SK-N-SH treated with all-trans-retinoic acid at 6 μM for 48 hours (cell line): ENCODE measurements at regions not wholly inside any gene's neighbourhood (a gene's known extent, or its start where the extent isn't known, plus 50 kb on each side); places are given as distances from the start of the nearest gene placed in this dataset.
"Not testable (repeated sequence)": the region's sequence is repeated elsewhere in the genome, so short reads cannot be mapped to it uniquely, and the experiment has no call there.

ENCODE experiments used
- ATAC-seq: fragments of 200-7000 bp; cut with Tn5 transposase; 3 replicates; pipeline ENCODE4 v1.9.1; 2020; ENCODE audit warnings: mild to moderate bottlenecking, moderate library complexity
- ARNTL ChIP-seq: fragments of 450-650 bp; formaldehyde crosslinking; IDR thresholded peaks from 2 replicates; pipeline ENCODE4 v1.5.0; 2020; ENCODE audit warnings: low read depth, mild to moderate bottlenecking, moderate library complexity, borderline replicate concordance
- BACH2 ChIP-seq: fragments of 250-450 bp; sonication (Bioruptor Pico); IDR thresholded peaks from 2 replicates; pipeline ENCODE4 v1.9.0; 2021; ENCODE audit warnings: mild to moderate bottlenecking, borderline replicate concordance
- CREB5 ChIP-seq: fragments of 250-450 bp; sonication (Bioruptor Pico); IDR thresholded peaks from 2 replicates; pipeline ENCODE4 v1.5.1; 2020; ENCODE audit warnings: low read depth, mild to moderate bottlenecking, moderate library complexity
- ESRRG ChIP-seq: fragments of 250-450 bp; sonication (Bioruptor Pico); IDR thresholded peaks from 2 replicates; pipeline ENCODE4 v1.6.1; 2021; ENCODE audit warnings: mild to moderate bottlenecking
- GLIS3 ChIP-seq: fragments of 250-450 bp; sonication (Bioruptor Pico); IDR thresholded peaks from 2 replicates; pipeline ENCODE4 v1.5.0; 2020; ENCODE audit warnings: mild to moderate bottlenecking, moderate library complexity
- POU6F1 ChIP-seq: fragments of 250-450 bp; sonication (Bioruptor Pico); IDR thresholded peaks from 2 replicates; pipeline ENCODE4 v1.8.0; 2021; ENCODE audit warnings: low read depth, mild to moderate bottlenecking, moderate library complexity, borderline replicate concordance
- RARB ChIP-seq: fragments of 250-450 bp; sonication (Bioruptor Pico); IDR thresholded peaks from 2 replicates; pipeline ENCODE4 v1.8.0; 2021; ENCODE audit warnings: mild to moderate bottlenecking, moderate library complexity
- TCF4 ChIP-seq: fragments of 250-450 bp; sonication (Bioruptor Pico); IDR thresholded peaks from 2 replicates; pipeline ENCODE4 v1.8.0; 2021; ENCODE audit warnings: mild to moderate bottlenecking, moderate library complexity, borderline replicate concordance
- TOX ChIP-seq: fragments of 250-450 bp; sonication (Bioruptor Pico); IDR thresholded peaks from 2 replicates; pipeline ENCODE4 v1.8.0; 2021; ENCODE audit warnings: mild to moderate bottlenecking, moderate library complexity, borderline replicate concordance
- TSHZ2 ChIP-seq: fragments of 250-450 bp; sonication (Bioruptor Pico); IDR thresholded peaks from 2 replicates; pipeline ENCODE4 v1.5.0; 2020; ENCODE audit warnings: mild to moderate bottlenecking, moderate library complexity
- ZC3H10 ChIP-seq: fragments of 250-450 bp; sonication (Bioruptor Pico); IDR thresholded peaks from 2 replicates; pipeline ENCODE4 v1.5.1; 2021; ENCODE audit warnings: mild to moderate bottlenecking, moderate library complexity
- ZFP3 ChIP-seq: fragments of 250-450 bp; sonication (Bioruptor Pico); IDR thresholded peaks from 2 replicates; pipeline ENCODE4 v1.5.0; 2020; ENCODE audit warnings: mild to moderate bottlenecking, moderate library complexity
- ZFP30 ChIP-seq: fragments of 450-650 bp; formaldehyde crosslinking; IDR thresholded peaks from 2 replicates; pipeline ENCODE4 v1.5.0; 2022; ENCODE audit warnings: mild to moderate bottlenecking, moderate library complexity
- ZNF565 ChIP-seq: fragments of 450-650 bp; formaldehyde crosslinking; conservative IDR thresholded peaks from 2 replicates; pipeline ENCODE4 v1.5.0; 2020; ENCODE audit warnings: low read depth, mild to moderate bottlenecking, moderate library complexity
- ZNF70 ChIP-seq: fragments of 450-650 bp; formaldehyde crosslinking; IDR thresholded peaks from 2 replicates; pipeline ENCODE4 v1.5.0; 2020; ENCODE audit warnings: mild to moderate bottlenecking, moderate library complexity
- ZNF8 ChIP-seq: fragments of 450-650 bp; formaldehyde crosslinking; IDR thresholded peaks from 2 replicates; pipeline ENCODE4 v1.5.0; 2020; ENCODE audit warnings: mild to moderate bottlenecking, moderate library complexity
- TF ChIP-seq, protein P1 (sequence below): fragments of 250-450 bp; sonication (Bioruptor Pico); IDR thresholded peaks from 2 replicates; pipeline ENCODE4 v1.5.1; 2021; ENCODE audit warnings: mild to moderate bottlenecking, moderate library complexity

DNA sequence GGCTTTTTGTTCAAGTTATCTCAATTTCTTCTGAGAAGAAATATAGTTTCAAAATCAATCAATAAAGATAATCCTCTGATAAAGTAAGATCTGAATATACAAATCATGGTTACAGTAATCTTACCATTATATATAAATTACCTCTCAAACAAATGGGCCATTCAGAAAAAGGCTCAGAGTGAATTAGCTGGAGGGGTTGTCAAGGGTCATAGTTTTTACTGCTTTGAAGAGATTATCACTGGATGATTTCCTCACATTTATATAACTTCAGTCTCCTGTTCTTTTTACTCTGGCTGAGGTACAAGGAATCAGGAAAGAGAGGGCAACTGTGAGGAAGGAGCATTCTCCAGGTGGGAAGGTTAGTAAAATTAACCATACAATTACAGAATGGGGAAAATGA is 148.6 kb upstream of the ELL2 start:
- no peak for TF ChIP-seq ESRRG (CRISPR knock-in tag)
- no peak for TF ChIP-seq ZC3H10 (CRISPR knock-in tag)
- no peak for TF ChIP-seq TOX
- TF ChIP-seq BACH2 (CRISPR knock-in tag) = no peak
- no peak for TF ChIP-seq TSHZ2 (CRISPR knock-in tag)
- no peak for TF ChIP-seq TCF4 (CRISPR knock-in tag)
- TF ChIP-seq ZFP3 (CRISPR knock-in tag) = no peak
- TF ChIP-seq ARNTL = no peak
- TF ChIP-seq ZNF8 (CRISPR knock-in tag) = no peak
- TF ChIP-seq ZNF70 (CRISPR knock-in tag) = no peak
- TF ChIP-seq POU6F1 (CRISPR knock-in tag) = no peak
- no peak for TF ChIP-seq GLIS3 (CRISPR knock-in tag)
- TF ChIP-seq ZNF565 (CRISPR knock-in tag) = no peak
- ATAC-seq = no peak

DNA sequence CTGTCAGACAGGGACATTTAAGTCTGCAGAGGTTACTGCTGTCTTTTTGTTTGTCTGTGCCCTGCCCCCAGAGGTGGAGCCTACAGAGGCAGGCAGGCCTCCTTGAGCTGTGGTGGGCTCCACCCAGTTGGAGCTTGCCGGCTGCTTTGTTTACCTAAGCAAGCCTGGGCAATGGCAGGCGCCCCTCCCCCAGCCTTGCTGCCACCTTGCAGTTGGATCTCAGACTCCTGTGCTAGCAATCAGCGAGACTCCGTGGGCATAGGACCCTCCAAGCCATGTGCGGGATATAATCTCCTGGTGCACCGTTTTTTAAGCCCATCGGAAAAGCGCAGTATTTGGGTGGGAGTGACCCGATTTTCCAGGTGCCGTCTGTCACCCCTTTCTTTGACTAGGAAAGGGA is 147.0 kb upstream of the ELL2 start:
- not testable (repeated sequence) for ATAC-seq

DNA sequence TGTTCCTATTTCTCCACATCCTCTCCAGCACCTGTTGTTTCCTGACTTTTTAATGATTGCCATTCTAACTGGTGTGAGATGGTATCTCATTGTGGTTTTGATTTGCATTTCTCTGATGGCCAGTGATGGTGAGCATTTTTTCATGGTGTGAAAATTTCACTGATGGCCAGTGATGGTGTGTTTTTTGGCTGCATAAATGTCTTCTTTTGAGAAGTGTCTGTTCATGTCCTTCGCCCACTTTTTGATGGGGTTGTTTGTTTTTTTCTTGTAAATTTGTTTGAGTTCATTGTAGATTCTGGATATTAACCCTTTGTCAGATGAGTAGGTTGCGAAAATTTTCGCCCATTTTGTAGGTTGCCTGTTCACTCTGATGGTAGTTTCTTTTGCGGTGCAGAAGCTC is 142.2 kb upstream of the ELL2 start:
- not testable (repeated sequence) for ATAC-seq

GRCh38 chr5:96101358-96102089 is 139.9 kb upstream of the ELL2 start:
- TF ChIP-seq POU6F1 (CRISPR knock-in tag) = no peak
- TF ChIP-seq CREB5 = no peak
- no peak for TF ChIP-seq ARNTL
- no peak for TF ChIP-seq TCF4 (CRISPR knock-in tag)
- no peak for TF ChIP-seq RARB
- no peak for TF ChIP-seq ZFP30 (CRISPR knock-in tag)
- TF ChIP-seq, protein P1, sequence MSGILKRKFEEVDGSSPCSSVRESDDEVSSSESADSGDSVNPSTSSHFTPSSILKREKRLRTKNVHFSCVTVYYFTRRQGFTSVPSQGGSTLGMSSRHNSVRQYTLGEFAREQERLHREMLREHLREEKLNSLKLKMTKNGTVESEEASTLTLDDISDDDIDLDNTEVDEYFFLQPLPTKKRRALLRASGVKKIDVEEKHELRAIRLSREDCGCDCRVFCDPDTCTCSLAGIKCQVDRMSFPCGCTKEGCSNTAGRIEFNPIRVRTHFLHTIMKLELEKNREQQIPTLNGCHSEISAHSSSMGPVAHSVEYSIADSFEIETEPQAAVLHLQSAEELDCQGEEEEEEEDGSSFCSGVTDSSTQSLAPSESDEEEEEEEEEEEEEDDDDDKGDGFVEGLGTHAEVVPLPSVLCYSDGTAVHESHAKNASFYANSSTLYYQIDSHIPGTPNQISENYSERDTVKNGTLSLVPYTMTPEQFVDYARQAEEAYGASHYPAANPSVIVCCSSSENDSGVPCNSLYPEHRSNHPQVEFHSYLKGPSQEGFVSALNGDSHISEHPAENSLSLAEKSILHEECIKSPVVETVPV (CRISPR knock-in tag) = no peak
- TF ChIP-seq ZFP3 (CRISPR knock-in tag) = no peak
- TF ChIP-seq TOX = no peak
- TF ChIP-seq TSHZ2 (CRISPR knock-in tag) = no peak
- no peak for TF ChIP-seq BACH2 (CRISPR knock-in tag)
- no peak for ATAC-seq
